Epithelial cell of prostate (primary cell): ENCODE measurements at regions not wholly inside any gene's neighbourhood (a gene's known extent, or its start where the extent isn't known, plus 50 kb on each side); places are given as distances from the start of the nearest gene placed in this dataset.

Source experiments
- DNase-seq: peaks from one replicate; pipeline ENCODE4 v3.0.0-alpha.2; 2011; ENCODE audit warnings: low read depth, low spot score
- H3K27ac ChIP-seq: fragments of 450-650 bp; 2 replicates; pipeline ENCODE4 v1.5.1; 2017; ENCODE audit warnings: mild to moderate bottlenecking

GRCh38 chr2:136233298-136233697, 115.3 kb upstream of the CXCR4 start:
- H3K27ac ChIP-seq, result no peak overlapping the region
- no peak for DNase-seq

- DNase-seq, result no peak
- H3K27ac ChIP-seq, result no peak overlapping the region
These were observed 114.7 kb upstream of the CXCR4 start for GRCh38 chr2:136232456-136233172.

GRCh38 chr2:136230464-136230863, 112.5 kb upstream of the CXCR4 start:
- H3K27ac ChIP-seq, result no peak overlapping the region
- DNase-seq, result no peak

DNA sequence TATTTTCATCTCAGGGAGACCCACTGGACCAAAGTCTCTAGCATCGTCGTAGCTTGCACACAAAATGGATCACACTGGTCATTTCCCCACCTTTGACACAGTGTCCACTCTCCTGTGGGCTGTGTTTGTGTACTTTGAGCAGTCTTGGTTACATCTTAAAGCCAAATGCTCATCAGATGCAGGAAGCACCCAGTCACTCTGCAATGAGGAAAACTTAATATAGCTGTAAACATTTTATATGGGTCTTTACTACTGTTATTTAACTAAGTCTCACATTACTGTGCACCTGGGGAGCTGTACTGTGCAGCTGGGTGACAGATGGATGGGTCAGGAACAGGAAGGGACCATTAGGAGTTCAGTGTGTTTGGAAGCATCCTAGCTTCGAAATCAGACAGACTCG, 109.0 kb upstream of the CXCR4 start:
- no peak overlapping the region for H3K27ac ChIP-seq
- DNase-seq, result no peak

DNA sequence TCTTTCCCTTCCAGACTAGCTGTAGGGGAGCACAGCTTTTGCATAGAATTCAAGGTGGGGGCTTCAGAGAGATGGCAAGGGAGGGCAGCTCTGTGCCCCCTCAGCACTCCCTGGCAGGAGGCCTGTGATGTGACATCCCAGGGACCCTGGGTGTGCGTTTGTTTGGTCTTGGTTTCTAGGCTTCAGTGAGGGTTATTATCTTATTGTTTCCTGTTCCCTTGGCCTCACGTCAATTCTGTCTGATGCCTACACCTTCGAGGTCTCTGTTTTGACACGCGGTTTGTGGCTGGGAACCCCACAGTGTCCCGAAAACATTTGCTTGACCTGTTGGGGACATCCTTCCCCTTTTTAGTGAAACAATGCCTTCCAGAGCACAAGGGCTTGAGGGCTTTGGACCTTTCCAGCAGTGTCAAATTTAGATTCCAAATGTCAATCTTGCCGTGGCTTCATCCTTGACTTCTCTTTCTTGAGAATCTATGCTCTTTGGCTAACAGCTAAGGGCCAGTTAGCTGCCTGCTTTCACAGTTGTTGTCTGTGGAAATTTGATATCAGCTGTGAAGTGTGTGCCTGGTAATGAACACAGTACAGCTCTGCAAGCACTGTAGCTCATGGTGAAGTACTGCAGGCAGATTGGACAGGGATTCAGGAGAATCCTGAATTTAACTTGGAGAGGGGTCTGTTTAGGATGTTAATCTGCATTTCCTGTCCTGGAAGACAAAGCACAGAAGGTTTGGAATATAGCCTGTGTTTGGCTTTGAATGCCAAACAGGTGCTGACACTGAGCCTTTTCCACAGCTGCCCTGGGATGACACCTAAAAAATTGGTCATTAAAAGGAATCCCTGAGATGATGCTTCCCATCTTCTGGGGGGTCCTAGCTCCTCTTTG, 108.2 kb upstream of the CXCR4 start:
- no peak for DNase-seq
- no peak overlapping the region for H3K27ac ChIP-seq

DNA sequence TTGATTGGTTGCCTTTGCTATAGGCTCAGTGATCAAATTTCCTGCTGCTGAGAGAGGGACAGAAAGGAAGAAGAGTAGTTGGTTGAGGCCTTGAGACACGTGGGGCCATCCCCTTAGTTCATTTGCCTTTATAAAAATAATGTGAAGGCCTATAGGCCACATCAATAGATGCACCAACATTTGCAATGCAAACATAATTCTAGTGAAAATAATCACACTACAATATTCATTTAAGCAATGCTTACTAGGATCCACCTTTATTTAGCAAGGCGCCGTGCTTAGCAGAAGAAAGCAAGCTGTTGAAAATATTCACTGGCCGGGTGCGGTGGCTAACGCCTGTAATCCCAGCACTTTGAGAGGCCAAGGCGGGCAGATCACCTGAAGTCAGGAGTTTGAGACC, 105.3 kb upstream of the CXCR4 start:
- DNase-seq, result no peak
- no peak overlapping the region for H3K27ac ChIP-seq

GRCh38 chr2:136222862-136223261, 104.9 kb upstream of the CXCR4 start:
- no peak overlapping the region for H3K27ac ChIP-seq
- DNase-seq, result no peak

- no peak overlapping the region for H3K27ac ChIP-seq
These were observed 103.1 kb upstream of the CXCR4 start for GRCh38 chr2:136221026-136221425.

GRCh38 chr2:136219963-136220362, 102.0 kb upstream of the CXCR4 start:
- no peak for DNase-seq
- no peak overlapping the region for H3K27ac ChIP-seq

More at GRCh38 chr2:136221026-136221425, 103.1 kb upstream of the CXCR4 start:
- no peak for DNase-seq

- no peak for DNase-seq
- no peak overlapping the region for H3K27ac ChIP-seq
These were observed 101.4 kb upstream of the CXCR4 start for GRCh38 chr2:136219341-136219740.

- no peak overlapping the region for H3K27ac ChIP-seq
- no peak for DNase-seq
These were observed 100.0 kb upstream of the CXCR4 start for GRCh38 chr2:136217996-136218395.

DNA sequence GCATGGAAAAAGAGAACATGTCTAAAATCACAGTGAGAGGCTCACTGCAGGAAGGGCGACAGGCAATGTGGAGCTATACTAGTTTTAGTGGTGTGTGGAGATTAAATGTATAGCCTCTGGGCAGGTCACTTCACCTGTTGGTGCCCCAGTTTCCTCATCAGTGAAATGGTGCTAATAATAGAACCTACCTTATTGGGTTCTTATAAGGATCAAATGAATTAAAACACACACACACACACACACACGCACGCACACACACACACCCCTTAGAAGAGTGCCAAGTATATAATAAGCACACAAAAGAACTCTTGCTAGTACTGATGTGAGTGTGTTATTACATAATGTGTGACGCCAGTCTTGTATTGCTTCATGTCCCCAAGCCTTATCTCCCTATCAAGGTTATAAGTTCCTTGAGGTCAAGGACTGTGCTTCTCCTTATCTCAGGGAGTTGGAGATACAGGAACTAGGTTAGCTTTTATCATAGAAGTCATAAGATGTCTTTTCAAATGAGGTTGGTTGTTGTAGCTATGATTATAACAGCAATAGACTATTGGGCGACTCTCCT, 98.0 kb upstream of the CXCR4 start:
- DNase-seq, result no peak
- no peak overlapping the region for H3K27ac ChIP-seq

DNA sequence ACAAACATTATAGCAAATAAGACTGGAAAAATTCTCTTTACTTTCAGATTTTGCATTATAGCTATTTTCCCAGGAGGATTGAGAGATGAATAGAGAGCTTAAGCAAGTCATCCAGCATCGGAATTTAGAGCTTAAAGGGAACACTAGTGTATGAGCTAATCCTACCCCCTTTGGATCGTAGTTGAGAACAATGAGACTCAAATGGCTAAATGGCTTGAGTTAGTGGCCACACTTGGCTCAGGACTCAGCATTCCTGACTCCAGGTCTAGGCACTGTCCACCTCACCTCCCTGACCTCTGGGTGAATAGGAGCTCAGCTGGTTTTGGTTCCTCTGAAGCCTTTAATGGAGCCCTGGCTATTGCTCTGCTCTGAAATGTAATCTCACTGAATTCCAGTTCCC, 97.5 kb upstream of the CXCR4 start:
- DNase-seq, result no peak
- H3K27ac ChIP-seq, result no peak overlapping the region

DNA sequence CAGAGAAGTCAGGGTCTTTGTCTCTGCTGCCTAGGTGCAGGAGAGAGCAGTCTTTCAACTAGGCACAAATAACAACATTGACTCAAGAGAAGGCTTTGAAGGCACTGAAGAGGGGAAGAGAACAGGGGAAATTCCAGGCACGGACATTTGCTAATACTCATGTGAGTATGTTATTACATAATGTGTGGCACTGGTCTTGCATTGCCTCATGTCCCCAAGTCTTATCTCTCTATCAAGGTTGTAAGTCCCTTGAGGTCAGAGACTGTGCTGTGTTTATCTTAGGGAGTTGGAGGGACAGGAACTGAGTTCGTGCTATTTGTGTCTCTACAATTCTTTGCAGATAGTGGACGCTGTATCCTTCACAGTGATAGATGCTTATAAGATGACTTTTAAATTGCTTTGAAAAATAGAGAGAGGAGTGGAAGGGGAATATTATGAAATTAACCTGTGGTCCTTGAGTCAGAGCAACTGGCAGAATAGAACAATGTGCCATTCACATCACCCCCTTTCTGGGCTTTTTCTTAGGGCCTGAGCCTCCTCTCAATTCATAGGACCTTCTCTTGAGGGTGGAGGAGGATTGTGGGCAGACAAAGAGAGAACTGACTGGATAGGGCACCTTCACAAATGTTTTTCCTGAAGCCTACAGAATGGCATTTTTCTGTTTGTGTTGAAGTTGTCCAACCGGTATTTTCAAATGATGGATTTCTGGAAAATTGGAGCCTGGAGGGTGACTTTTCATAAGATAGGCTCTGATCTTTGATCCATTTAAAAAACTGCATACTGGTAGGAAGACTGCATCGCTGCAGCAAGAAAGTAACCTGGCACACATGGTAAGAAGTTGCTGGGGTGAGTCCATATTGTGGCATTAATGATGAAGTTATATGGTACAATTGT, 96.6 kb upstream of the CXCR4 start:
- DNase-seq, result no peak
- H3K27ac ChIP-seq, result no peak overlapping the region

- H3K27ac ChIP-seq, result no peak overlapping the region
These were observed 95.9 kb upstream of the CXCR4 start for GRCh38 chr2:136213836-136214235.

GRCh38 chr2:136212426-136213378, 94.8 kb upstream of the CXCR4 start:
- no peak overlapping the region for H3K27ac ChIP-seq
- no peak for DNase-seq

More at GRCh38 chr2:136213836-136214235, 95.9 kb upstream of the CXCR4 start:
- DNase-seq, result no peak

GRCh38 chr2:136211701-136212100, 93.8 kb upstream of the CXCR4 start:
- no peak overlapping the region for H3K27ac ChIP-seq
- DNase-seq, result no peak

DNA sequence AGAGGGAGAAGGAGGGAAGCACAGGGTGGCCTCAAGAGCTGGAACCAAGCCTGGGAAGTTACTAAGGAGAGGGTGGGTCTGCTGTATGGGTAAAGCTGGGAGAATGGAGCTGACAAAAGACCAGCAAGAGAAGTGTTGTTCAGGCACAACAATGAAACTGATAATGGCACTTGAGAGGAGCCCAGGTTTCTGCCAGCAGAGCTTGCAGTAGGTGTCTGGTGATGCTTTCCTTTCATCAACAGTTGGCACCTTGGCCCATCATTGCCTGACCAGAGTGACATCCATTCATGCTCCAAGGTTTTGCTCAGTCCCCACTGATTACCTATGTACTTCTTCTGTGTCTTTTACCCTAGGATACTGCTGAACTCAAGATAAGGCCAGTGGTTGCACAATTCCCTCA, 92.9 kb upstream of the CXCR4 start:
- H3K27ac ChIP-seq, result no peak overlapping the region
- DNase-seq, result no peak

DNA sequence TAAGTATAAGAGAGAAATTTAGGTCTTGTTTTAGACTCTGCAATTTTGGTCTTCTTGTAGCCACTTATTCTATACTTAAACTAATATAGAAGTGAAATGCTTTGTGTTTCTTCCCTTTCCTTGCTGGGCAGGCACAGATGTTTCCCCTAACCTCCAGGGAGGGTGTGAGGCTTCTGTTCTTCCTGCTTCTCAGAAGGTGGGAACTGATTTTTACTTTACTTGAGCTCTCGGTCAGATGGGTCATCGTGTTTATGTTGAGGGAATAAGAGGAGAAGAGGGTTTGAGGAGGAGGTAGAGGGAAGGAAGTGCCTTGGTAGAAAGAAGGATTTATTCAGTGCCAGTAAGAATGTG, 92.5 kb upstream of the CXCR4 start:
- no peak overlapping the region for H3K27ac ChIP-seq
- DNase-seq, result no peak
